Esophagus muscularis mucosa (tissue), 4 donors: ENCODE measurements at regions not wholly inside any gene's neighbourhood (a gene's known extent, or its start where the extent isn't known, plus 50 kb on each side); places are given as distances from the start of the nearest gene placed in this dataset.

Source experiments
- CTCF ChIP-seq, 3 experiments: fragments of 200-600 bp in 2 of 3; fragments of 450-650 bp in 1 of 3; sonication (generic) in 2 of 3; IDR thresholded peaks; one replicate each; pipeline ENCODE4 v1.5.1; 2017 to 2019; ENCODE audit warnings: antibody characterized with exemption in 3 of 3, mild to moderate bottlenecking in 2 of 3, moderate library complexity in 1 of 3
- EP300 ChIP-seq: sonication (generic); formaldehyde crosslinking; IDR thresholded peaks from one replicate; pipeline ENCODE4 v1.6.1; 2017; ENCODE audit warnings: antibody characterized with exemption
- POLR2A ChIP-seq: fragments of 450-650 bp; IDR thresholded peaks from one replicate; pipeline ENCODE4 v1.6.1; 2017; ENCODE audit warnings: antibody characterized with exemption, moderate library complexity, mild to moderate bottlenecking, low read depth
- POLR2AphosphoS5 ChIP-seq, 2 donors: sonication (generic); formaldehyde crosslinking; IDR thresholded peaks; one replicate each; pipeline ENCODE4 v1.6.1; 2017; ENCODE audit warnings: antibody characterized with exemption in 2 of 2

- TF ChIP-seq CTCF (IDR thresholded peaks at IDR 0.05) (no peak), POLR2AphosphoS5 (IDR thresholded peaks at IDR 0.05) (no peak), POLR2A (no peak), EP300 (no peak)
Measured at GRCh38 chr14:22456421-22456820, 132.6 kb downstream of the DAD1 start.
